NCI-H526 treated with DMSO at 0.1 percent for 48 hours (cell line): ENCODE measurements at regions not wholly inside any gene's neighbourhood (a gene's known extent, or its start where the extent isn't known, plus 50 kb on each side); places are given as distances from the start of the nearest gene placed in this dataset.

Experiments used
- DNase-seq: peaks from one replicate; lab custom pipeline; 2025; lab: John Stamatoyannopoulos, UW

DNA sequence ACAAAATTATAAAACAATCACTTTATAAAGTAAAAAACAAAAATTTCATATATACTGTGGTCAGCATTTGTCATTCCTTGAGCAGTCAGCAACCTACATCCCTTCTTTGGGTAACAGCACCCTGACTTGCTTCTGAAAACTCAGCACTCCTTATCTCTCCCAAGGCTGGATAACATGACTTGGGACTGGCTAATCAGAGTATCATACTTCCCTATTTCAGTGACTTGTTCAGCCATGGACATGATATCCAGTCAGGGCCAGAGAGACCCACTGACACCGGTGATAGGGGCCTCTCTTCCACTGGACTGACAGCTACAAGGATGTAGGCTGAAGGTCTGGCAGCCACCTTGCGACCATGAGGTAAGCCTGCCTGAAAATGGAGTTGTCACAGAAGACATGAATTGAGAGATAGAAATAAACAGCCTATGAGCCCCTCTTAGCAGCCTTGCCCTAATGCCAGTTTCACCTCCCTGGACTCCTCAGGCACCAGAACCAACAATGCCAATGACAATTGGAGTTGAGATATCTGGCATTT lies 84.4 kb upstream of the NEBL start:
- DNase-seq: no peak

DNA sequence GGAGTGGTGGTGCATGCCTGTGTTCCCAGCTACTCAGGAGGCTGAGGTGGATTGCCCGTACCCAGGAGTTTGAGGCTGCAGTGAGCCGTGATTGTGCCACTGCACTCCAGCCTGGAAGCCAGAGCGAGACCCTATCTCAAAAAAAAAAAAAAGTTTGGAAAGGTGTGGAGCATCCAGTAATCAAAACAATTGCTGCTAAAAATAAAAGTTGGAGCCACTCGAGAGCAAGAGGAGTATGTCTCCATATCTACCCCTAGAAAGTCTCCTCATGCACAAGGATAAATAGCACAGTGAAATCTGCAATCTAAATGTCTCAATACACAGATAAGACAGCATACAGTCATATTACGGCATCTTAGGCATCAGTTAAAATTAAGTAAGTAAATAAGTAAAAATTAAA lies 81.5 kb upstream of the NEBL start:
- no peak for DNase-seq

GRCh38 chr10:20977300-20977699 lies 80.2 kb upstream of the NEBL start:
- no peak for DNase-seq

GRCh38 chr10:20976891-20977290 lies 79.8 kb upstream of the NEBL start:
- no peak for DNase-seq

DNA sequence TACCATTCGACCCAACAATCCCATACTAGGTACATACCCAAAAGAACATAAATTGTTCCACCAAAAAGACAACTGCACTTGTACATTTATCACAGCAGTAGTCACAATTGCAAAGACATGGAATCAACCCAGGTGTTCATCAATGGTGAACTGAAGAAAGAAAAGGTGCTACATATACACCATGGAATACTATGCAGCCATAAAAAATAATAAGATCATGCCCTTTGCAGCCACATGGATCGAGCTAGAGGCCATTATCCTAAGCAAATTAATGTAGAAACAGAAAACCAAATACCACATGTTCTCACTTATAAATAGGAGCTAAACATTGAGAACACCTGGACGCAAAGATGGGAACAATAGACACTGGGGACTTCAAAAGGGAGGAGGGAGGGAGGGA lies 79.3 kb upstream of the NEBL start:
- DNase-seq: no peak

DNA sequence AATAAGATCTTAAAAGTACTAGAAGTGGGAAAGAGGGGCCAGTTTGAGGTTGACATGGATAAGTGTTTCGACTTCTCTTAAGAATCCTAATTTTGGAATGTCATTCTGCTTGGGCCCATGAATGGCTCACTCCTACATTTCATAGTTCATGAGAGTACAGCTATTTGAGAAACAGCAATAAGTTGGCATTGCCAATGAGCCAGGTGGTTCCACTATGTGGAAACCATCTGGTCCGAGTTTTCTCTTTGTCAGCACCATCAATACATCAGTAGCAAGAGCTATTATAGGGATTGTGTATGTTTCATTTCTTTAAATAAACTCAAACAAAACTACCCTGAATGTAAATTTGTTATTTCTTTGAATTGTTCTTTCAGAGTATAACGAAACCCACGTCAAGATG lies 78.1 kb upstream of the NEBL start:
- DNase-seq: no peak

- no peak for DNase-seq
Measured at GRCh38 chr10:20972925-20973324, 75.8 kb upstream of the NEBL start.

DNA sequence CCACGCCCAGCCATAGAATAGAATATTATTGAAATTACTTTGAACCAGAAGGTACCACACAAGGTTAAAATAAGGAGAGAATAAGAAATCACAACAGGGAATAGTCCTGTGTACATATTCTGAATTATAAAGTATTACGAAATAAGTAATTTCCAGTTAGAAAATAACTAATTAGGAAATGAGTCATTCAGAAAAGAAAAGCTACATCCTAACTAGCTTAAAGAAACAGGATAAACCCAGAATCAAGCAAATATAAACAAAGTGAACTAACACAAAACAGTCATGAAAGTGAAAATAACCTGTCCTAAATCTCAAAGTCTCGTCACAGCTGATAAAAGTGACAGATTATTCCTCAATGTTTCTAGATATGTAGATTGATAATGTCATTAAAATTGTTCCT lies 74.8 kb upstream of the NEBL start:
- DNase-seq: no peak

DNA sequence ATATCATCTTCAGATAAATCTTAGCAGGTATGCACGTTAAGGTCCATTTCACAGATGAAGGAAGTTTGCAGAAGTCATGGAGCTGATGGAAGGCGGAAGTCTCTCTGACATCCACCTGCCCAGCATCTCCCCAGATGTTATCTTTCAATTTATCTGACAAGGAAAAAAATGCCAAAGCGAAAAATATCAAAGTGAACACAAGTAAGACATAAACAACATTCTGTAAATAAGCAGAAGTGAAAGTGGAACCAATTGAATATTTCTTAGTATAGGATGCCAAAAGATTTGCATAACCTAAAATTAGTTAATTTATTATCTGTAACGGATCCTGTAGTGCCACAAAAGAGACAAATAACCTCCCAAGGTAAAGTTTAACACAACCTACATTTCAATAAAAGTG lies 73.6 kb upstream of the NEBL start:
- no peak for DNase-seq

- no peak for DNase-seq
Measured at GRCh38 chr10:20970044-20970443, 72.9 kb upstream of the NEBL start.

DNA sequence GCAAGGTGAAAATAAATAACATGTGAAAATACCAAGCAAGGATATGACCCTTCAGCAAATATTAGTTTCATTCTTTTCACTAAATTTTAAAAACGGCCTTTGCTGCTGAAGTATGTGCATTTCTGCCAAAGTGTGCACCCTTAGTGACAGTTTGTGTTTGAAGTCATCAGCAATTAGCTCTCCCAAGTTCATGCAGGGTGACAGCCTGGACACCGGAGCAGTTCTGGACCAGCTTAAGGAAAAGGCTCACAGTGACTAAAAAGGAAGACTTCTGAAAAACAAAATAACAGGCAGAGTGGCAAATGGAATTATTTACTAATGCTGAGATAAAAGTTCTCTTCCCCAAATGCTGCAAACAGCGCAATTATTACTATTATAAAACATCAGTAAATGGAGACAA lies 69.3 kb upstream of the NEBL start:
- DNase-seq: no peak

DNA sequence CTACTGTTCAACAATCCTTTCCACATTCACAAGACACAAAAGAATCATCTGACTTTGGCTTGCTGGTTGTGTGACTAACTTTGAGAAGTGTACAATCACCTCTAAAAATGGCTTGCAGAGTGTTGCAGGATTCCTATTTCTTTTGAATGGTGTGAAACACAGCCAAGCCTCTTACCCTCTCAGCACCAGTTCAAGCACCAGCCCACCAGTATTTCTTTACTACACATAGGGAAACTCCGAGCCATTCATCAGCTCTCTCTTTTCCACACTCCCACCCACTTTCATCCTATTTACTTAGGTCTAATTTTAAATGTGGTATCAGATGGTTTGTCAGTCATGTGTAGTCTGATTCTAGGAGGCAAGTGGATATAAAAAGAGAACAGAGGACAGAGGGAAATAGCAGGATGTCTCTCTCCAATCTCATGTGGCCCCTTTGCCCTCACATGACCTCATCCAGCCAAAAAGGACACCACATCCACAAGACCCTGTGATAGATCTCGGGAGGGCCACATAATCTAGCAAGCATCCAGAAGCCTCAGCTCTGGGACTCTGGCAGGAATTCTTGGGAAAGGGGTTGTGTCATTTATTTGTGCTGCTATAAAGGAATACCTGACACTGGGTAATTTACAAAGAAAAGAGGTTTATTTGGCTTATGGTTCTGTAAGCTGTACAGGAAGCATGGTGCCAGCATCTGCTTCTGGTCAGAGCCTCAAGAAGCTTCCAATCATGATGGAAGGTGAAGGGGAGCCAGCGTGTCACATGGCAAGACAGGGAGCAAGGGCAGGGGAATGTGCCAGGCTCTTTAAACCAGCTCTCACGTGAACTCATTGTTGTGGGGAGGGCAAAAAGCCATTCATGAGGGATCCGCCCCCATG lies 66.8 kb upstream of the NEBL start:
- no peak for DNase-seq

DNA sequence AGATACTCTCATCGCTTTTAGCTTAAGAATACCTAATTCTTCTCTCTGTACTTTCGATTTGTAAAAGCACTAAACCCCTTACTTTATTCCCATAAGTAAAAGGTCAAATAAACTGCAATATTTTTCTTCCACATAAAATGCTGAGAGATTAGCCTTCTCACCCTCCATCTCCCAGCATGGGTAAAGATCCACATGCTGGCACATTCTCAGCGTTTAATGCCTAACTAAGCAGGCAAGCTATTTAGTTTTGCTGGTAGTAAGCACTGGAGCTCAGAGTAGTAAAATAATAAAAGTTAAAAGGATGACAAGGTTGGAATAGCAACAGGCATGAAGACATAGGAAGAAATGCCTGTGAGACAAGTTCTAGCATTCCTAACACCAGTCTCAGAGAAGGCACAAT lies 65.9 kb upstream of the NEBL start:
- DNase-seq: no peak

DNA sequence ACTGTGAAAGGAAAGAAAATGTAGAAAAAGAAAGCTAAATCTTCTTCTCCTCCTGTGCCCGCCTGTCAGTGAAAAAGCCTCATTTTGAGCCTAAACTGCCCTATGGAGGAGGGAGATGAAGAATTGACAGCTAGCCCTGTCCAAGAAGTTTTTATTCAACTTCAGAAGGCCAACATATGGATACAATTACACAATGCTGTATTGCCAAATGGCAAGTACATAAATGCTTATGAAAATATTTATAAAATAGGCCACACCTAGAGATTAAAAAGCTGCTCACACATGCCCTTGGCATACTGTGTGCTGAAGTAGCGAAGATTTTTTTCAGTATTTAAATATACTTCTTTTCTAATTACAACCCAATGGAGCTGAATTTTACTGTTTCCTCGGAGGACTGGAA lies 65.1 kb upstream of the NEBL start:
- no peak for DNase-seq

GRCh38 chr10:20959242-20959641 lies 62.1 kb upstream of the NEBL start:
- no peak for DNase-seq

GRCh38 chr10:20958764-20959163 lies 61.7 kb upstream of the NEBL start:
- no peak for DNase-seq

- no peak for DNase-seq
Measured at GRCh38 chr10:20958225-20958624, 61.1 kb upstream of the NEBL start.

DNA sequence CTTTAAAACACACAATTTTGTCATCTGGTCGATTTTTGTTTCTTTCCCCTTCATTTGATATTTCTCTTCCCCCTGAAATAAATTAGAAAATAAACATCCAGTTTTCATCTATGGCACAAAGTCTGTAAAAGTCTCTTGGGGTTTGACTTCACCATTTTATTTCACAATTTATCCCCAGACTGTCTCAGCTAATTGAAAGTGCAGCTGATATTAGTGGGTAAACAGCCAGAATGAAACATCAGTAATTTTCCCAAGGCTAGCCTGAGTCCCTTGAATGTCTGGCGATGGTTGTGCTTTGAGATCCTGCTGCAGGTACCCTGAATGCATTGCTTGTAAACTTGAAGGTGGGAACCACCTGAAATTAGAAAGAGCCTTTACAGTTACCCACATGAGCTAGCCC lies 60.6 kb upstream of the NEBL start:
- DNase-seq: no peak

DNA sequence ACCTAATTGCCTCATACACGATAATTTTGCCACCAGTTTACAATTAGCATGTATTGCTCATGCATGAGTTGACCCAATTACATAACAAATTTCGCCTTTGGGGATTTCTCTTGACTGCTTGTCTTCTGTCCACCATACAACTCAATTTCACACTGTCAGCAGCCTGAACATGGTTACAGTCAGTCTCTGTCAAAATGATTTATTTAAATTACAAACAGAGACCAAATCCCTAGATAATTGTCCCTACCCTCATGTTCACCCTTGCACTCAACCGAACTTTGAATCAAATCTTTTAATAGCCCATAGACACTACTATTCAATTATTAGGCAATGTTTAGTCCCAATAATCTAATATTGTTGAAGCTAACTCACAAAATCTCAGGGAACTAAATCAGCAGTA lies 59.7 kb upstream of the NEBL start:
- DNase-seq: no peak

- DNase-seq: no peak
Measured at GRCh38 chr10:20955355-20955893, 58.3 kb upstream of the NEBL start.

GRCh38 chr10:20954519-20954918 lies 57.4 kb upstream of the NEBL start:
- no peak for DNase-seq

GRCh38 chr10:20953120-20953519 lies 56.0 kb upstream of the NEBL start:
- no peak for DNase-seq

GRCh38 chr10:20949967-20950366 lies 52.9 kb upstream of the NEBL start:
- no peak for DNase-seq
